HG02885 (cell line): ENCODE measurements at regions not wholly inside any gene's neighbourhood (a gene's known extent, or its start where the extent isn't known, plus 50 kb on each side); places are given as distances from the start of the nearest gene placed in this dataset.

Experiments
- ATAC-seq: cut with Tn5 transposase; IDR thresholded peaks from one replicate; pipeline ENCODE4 v1.9.1; 2021; ENCODE audit warnings: mild to moderate bottlenecking; ENCODE audit not compliant: unreplicated experiment, poor library complexity

DNA sequence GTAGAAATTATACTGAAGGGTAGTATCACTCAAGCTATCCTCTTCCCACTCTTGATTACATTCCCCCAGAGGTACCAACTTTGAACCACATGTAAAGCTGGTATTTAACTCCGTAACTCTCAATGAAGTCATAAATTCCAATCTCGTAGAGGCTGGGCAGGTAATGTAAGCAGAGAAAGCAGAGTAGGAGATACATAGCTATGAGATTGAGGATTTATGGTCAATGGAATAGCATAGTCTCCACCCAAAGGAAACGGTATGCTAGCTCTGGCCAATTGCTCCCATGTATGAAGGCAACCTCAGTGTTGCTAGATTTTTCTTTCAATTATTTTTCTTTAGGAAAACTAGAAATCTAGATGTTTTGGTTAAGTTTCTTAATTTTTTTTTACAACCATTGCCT lies 163.1 kb upstream of the NRIP1 start:
- no peak for ATAC-seq

DNA sequence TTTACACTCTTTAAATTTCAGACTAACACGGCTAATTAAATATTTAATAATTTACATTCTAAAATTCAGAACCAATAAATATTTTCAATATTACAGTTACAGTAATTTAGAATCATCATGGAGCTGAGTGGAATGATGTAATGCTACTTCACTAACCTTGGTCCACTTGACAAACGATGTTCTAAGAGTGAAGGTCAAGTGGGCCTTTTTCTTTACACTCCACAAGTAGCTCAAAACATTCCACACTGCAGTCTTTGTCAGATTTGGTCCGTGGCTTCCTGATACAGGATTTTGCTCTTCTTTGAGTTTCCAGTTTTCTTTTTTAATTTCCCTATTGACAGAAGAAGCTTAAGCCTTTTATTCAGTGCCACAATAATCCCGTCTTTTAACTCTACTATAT lies 164.6 kb upstream of the NRIP1 start:
- no peak for ATAC-seq

GRCh38 chr21:15233611-15234010 lies 168.8 kb upstream of the NRIP1 start:
- no peak for ATAC-seq

GRCh38 chr21:15236111-15236510 lies 171.3 kb upstream of the NRIP1 start:
- no peak for ATAC-seq

DNA sequence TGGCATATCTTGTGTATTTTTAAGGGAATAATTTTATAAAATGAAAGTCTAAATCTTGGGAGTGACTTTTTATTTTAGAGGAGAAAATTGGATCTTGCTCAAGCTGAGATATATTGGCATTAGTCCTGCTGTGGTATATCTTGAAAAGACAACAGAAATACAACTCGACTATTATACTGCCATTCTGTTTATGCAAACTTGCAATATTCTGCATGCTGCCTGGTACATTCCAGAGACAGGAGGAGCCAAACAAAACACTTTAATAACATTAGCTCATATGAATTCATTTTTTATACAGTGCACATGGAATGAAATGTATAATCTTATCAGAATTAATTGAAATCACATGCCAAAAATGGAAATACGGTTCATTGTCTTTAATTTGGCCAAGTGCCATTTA lies 176.0 kb upstream of the NRIP1 start:
- ATAC-seq: no peak

GRCh38 chr21:15241997-15242736 lies 177.4 kb upstream of the NRIP1 start:
- ATAC-seq: no peak

DNA sequence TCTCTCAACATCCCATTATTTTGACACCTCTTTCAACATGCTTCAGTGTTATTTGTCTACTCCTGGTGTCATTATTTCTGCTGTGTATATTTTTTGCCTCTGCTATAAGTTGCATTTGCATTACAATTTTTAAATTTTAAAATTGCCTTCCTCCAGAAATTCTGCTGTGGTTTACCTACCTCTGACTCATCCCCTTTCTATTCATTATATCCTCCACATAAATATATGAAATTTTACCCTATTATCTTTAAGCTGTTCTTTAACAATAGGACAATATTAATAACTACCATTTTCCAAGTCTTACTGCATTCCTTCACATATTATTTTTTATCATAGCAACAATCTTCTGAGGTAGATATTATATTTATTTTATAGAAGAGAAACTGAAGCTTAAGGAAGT lies 178.1 kb upstream of the NRIP1 start:
- no peak for ATAC-seq

- ATAC-seq: no peak
Measured at GRCh38 chr21:15243406-15243805, 178.6 kb upstream of the NRIP1 start.

DNA sequence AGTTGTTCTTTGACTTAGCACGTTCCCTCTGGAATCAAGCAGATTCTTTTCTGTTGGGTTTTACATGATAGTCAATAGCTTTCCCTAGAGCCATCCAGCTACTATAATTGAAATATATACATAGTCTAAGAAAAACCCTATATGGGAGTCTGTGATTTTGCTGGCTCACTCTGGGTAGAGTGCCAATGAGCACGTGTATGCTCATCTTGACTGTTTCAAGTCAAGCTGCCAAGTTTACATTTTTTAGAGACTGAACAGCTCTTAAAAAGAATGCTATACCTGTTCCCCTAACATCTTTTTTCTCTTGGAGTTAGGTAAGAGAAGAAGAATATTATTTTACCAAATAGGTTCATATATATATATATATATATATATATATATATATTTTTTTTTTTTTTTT lies 182.8 kb upstream of the NRIP1 start:
- no peak for ATAC-seq

DNA sequence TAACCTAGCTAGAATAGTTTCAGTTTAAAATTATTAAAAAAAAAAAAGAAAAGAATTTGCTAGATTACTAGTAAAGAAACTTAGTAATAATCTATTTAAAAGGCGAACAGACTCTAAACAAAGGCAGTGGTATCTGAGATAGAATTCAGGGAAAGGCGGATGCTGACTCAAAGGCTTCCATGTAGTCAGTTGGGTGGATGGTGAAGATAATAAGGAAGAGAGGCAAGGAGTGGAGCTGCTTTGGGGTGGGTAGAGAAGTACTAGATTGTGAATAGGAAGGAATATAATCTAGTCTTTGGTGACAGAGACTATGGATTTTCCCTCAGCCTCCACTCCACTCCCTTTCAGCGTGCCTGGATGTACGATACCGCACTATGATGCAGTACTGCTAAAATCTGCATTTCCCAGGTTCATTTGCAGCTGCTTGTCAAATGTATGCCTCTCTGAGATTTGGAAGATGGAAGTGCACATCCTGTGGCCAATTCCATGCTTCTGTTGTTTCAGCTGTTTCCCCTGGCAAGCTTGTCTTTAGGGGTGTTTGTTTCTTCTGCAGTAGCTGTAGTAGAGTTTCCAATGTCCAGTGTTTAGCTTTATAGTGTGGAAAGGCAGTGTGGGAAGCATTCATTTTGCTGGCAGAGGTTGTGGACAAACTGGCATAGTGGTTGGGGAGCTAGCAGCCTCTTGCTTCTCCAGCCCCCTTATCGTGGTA lies 184.6 kb upstream of the NRIP1 start:
- no peak for ATAC-seq

DNA sequence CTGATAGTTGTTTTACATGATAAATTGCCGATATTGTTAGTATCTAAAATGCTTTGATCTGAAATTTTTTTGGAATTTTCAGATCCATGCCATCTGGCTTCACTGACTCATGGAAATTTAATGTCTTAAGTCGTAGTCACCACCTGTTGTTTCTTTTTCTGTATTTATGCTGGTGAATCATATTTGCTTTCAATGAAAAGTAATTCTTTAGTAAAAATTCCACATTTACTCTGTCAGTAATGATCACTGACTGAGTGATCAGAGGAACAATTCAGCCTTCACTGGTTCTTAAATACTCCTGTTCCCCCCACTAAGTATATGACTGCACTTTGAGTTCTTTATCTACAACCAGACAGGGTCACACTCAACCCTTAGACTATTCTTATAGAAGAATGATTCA lies 185.6 kb upstream of the NRIP1 start:
- no peak for ATAC-seq

DNA sequence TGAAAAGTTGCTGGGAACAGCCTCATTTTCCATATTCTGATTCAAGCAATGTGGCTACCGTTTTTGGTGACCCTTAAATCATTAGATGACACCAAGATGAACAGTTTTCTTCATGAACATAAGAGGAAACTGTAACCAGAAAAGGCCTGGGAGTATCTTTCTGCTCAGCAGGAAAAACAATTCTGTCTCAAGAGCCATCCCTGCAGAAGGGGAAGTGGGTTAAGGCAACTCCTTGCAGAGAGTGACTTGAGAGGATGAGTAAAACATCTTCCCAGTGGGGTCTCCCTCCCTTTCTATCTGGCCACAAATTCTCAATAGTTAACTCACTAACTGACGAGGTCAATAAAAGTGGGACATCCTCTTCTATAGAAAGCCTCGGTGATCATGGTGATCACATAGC lies 187.6 kb upstream of the NRIP1 start:
- no peak for ATAC-seq

DNA sequence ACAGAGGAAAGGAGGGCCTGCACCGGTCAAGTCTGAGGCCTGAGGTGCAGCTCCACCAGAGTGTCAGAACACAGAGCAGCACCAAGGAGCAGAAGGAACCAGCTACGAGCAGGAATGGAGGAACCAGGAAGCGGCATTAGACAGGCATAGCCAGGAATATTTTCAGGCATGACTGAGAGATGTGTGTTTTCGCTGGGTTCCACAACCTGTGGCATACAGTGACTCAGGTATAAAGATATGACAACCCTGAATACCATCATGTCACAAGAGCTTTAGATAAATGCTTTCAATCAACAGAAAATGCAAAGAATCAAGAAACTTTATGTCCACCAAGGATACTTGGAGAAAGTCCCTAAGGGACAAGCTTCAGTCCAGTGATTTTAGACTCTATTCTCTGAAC lies 189.3 kb upstream of the NRIP1 start:
- ATAC-seq: no peak

DNA sequence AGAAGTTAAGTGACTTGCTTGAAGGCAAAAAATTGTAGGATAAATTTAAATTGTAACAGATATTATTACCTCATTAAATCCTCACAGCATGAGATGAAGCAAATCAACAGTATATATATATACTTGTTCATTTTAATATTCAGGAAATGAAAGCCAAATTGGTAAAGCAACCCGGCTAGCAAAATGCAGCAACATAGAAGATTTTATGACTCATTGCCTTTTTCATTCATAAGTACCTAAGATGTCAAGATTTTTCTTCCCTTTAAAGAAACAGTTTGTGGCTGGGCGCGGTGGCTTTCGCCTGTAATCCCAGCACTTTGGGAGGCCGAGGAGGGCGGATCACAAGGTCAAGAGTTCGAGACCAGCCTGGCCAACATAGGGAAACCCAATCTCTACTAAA lies 190.5 kb upstream of the NRIP1 start:
- ATAC-seq: no peak

DNA sequence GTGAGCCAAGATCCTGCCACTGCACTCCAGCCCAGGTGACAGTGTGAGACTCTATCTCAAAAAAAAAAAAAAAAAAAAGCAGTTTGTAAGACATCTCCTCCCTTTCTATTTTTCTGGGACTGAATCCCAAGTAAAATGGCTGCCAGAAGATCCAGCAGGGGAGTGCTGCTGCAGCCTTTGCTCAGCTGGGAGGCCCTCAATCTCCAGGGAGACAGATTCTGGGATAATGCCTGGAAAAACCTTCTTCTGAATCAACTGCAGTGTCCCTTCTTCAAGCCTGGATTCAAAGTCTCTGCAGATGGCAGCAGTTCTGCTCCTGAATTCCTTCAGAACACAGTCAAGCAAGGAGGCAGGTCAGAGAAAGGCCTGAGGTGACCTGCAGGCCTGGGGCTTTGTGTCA lies 191.0 kb upstream of the NRIP1 start:
- no peak for ATAC-seq

DNA sequence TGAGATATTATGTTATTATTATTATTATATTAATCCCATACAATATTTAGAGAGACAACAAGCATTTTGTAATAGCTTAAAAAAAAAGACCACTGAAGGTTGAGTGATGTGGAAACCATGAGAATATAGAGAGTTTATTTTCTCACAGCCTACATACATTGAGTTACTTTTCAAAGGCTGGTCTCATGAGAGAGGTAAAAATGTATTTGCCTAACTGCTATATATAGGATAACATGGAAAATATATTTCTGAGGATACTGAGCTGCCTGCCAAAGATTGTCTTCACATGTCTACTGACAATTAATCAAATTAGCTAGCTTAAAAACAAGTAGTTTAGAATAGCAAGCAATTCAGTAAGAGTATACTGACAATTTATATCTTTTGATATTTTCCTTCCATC lies 192.2 kb upstream of the NRIP1 start:
- ATAC-seq: no peak

DNA sequence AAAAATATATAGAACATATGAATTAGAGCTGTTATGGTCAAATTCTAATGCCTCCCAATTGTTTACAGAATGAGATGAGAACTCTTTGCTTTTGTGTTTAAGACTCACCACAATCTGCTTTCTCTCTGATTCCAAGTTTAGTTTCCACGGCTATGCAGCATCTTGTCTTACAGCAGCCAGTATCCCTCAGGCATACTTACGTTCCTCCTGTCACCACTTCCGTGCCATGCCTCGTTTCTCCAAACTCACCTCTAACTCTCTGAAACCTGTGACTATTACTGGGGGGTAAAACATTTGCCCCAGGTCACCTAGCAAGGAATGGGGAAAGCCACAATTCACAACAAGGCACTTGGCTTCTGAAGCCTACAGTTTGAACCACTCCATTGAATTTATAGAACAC lies 192.8 kb upstream of the NRIP1 start:
- no peak for ATAC-seq

- no peak for ATAC-seq
Measured at GRCh38 chr21:15259824-15260223, 195.0 kb upstream of the NRIP1 start.

- ATAC-seq: no peak
Measured at GRCh38 chr21:15260604-15261003, 195.8 kb upstream of the NRIP1 start.

GRCh38 chr21:15264084-15264665 lies 199.4 kb upstream of the NRIP1 start:
- no peak for ATAC-seq

GRCh38 chr21:15272171-15272570 lies 207.4 kb upstream of the NRIP1 start:
- ATAC-seq: no peak

- ATAC-seq: no peak
Measured at GRCh38 chr21:15272591-15272990, 207.8 kb upstream of the NRIP1 start.
